Naive thymus-derived CD8-positive, alpha-beta T cell (primary cell): ENCODE measurements at regions not wholly inside any gene's neighbourhood (a gene's known extent, or its start where the extent isn't known, plus 50 kb on each side); places are given as distances from the start of the nearest gene placed in this dataset.

ENCODE experiments used
- ATAC-seq, 2 donors: fragments of 150-1000 bp; cut with Tn5 transposase in 1 of 2; sonication (Bioruptor Pico), chemical (Tn5 transposase) in 1 of 2; 1 replicate in 1 of 2; 2 replicates in 1 of 2; pipeline ENCODE4 v1.10.0; 2021; ENCODE audit warnings: mild to moderate bottlenecking in 2 of 2, moderate library complexity in 2 of 2
- POLR2A ChIA-PET: fragments of 350-600 bp; sonication (Branson Sonifier 250); formaldehyde crosslinking; loops from one replicate; lab custom pipeline; 2021; ENCODE audit warnings: antibody characterized with exemption; lab: Charles Lee
- DNase-seq, 10 donors: peaks; one replicate each; pipeline versions ENCODE4 v3.0.0 to v3.0.0-alpha.2; 2020 to 2022
- H3K27ac Mint-ChIP-seq, 10 donors: one replicate each; pipeline ENCODE4 v1.8.0; 2020 to 2022; ENCODE audit warnings: mild to moderate bottlenecking in 10 of 10, mixed read lengths in 10 of 10, moderate library complexity in 4 of 10, inconsistent platforms in 1 of 10
- H3K27me3 Mint-ChIP-seq, 5 donors: one replicate each; pipeline ENCODE4 v1.8.0; 2021 to 2022; ENCODE audit warnings: mixed read lengths in 5 of 5
- H3K36me3 Mint-ChIP-seq, 3 donors: one replicate each; pipeline ENCODE4 v1.8.0; 2020 to 2022; ENCODE audit warnings: mixed read lengths in 3 of 3, mild to moderate bottlenecking in 2 of 3, inconsistent platforms in 1 of 3
- H3K4me1 Mint-ChIP-seq, 4 donors: one replicate each; pipeline ENCODE4 v1.8.0; 2021 to 2022; ENCODE audit warnings: mixed read lengths in 4 of 4
- H3K4me3 Mint-ChIP-seq, 10 donors: one replicate each; pipeline ENCODE4 v1.8.0; 2020 to 2022; ENCODE audit warnings: mild to moderate bottlenecking in 10 of 10, mixed read lengths in 10 of 10, moderate library complexity in 6 of 10, inconsistent platforms in 1 of 10
- H3K9me3 Mint-ChIP-seq, 9 donors: one replicate each; pipeline ENCODE4 v1.8.0; 2020 to 2022; ENCODE audit warnings: mixed read lengths in 9 of 9, mild to moderate bottlenecking in 3 of 9, inconsistent platforms in 1 of 9, moderate library complexity in 1 of 9

GRCh38 chr5:13263701-13264100 is 680.8 kb downstream of the DNAH5 start:
- H3K4me3 Mint-ChIP-seq: no peak overlapping the region
- no peak for ATAC-seq
- no peak for DNase-seq
- no peak overlapping the region for H3K27ac Mint-ChIP-seq
- peaks cover 0 to 5% (median 0%) of the 10 kb centered on the region in 3 donors for H3K36me3 Mint-ChIP-seq
- POLR2A ChIA-PET: no interaction called here
- peaks cover 0 to 37% (median 6%) of the 10 kb centered on the region in 9 donors for H3K9me3 Mint-ChIP-seq
- H3K4me1 Mint-ChIP-seq: no peaks in the 10 kb centered on the region
- no peaks in the 10 kb centered on the region for H3K27me3 Mint-ChIP-seq

GRCh38 chr5:13253111-13253510 is 691.4 kb downstream of the DNAH5 start:
- POLR2A ChIA-PET: no interaction called here
- peaks cover 0 to 30% (median 8%) of the 10 kb centered on the region in 9 donors for H3K9me3 Mint-ChIP-seq
- DNase-seq (no peak), ATAC-seq (no peak)
- H3K4me3 Mint-ChIP-seq: no peak overlapping the region
- no peaks in the 10 kb centered on the region for H3K4me1 Mint-ChIP-seq
- no peak overlapping the region for H3K27ac Mint-ChIP-seq
- H3K27me3 Mint-ChIP-seq: no peaks in the 10 kb centered on the region
- peaks cover 0 to 5% (median 0%) of the 10 kb centered on the region in 3 donors for H3K36me3 Mint-ChIP-seq

- Mint-ChIP-seq H3K9me3 (peaks cover 0 to 25% (median 6%) of the 10 kb centered on the region in 9 donors), H3K36me3 (peaks cover 0 to 5% (median 0%) of the 10 kb centered on the region in 3 donors), H3K27ac (no peak overlapping the region), H3K27me3 (no peaks in the 10 kb centered on the region), H3K4me1 (no peaks in the 10 kb centered on the region), H3K4me3 (no peak overlapping the region)
- DNase-seq (no peak), ATAC-seq (no peak)
- POLR2A ChIA-PET: no interaction called here
These were observed 691.8 kb downstream of the DNAH5 start for GRCh38 chr5:13252699-13253098.

- H3K9me3 Mint-ChIP-seq: peaks cover 0 to 21% (median 5%) of the 10 kb centered on the region in 9 donors
- H3K27me3 Mint-ChIP-seq: no peaks in the 10 kb centered on the region
- POLR2A ChIA-PET: no interaction called here
- no peak overlapping the region for H3K27ac Mint-ChIP-seq
- H3K4me3 Mint-ChIP-seq: no peak overlapping the region
- H3K4me1 Mint-ChIP-seq: no peaks in the 10 kb centered on the region
- ATAC-seq (no peak), DNase-seq (no peak)
- peaks cover 0 to 5% (median 0%) of the 10 kb centered on the region in 3 donors for H3K36me3 Mint-ChIP-seq
These were observed 692.7 kb downstream of the DNAH5 start for GRCh38 chr5:13251623-13252376.

- no peak overlapping the region for H3K27ac Mint-ChIP-seq
- no peaks in the 10 kb centered on the region for H3K4me1 Mint-ChIP-seq
- ATAC-seq (no peak), DNase-seq (no peak)
- H3K9me3 Mint-ChIP-seq: peaks cover 0 to 25% (median 4%) of the 10 kb centered on the region in 9 donors
- no peaks in the 10 kb centered on the region for H3K36me3 Mint-ChIP-seq
- no peak overlapping the region for H3K4me3 Mint-ChIP-seq
- POLR2A ChIA-PET: no interaction called here
- H3K27me3 Mint-ChIP-seq: no peaks in the 10 kb centered on the region
These were observed 693.8 kb downstream of the DNAH5 start for GRCh38 chr5:13250464-13251291.

GRCh38 chr5:13249854-13250253 is 694.6 kb downstream of the DNAH5 start:
- Mint-ChIP-seq H3K4me1 (no peaks in the 10 kb centered on the region), H3K9me3 (peaks cover 0 to 29% (median 4%) of the 10 kb centered on the region in 9 donors), H3K27me3 (no peaks in the 10 kb centered on the region), H3K36me3 (no peaks in the 10 kb centered on the region), H3K27ac (no peak overlapping the region), H3K4me3 (no peak overlapping the region)
- no peak for ATAC-seq
- POLR2A ChIA-PET: no interaction called here
- no peak for DNase-seq

- Mint-ChIP-seq H3K27ac (no peak overlapping the region), H3K4me3 (no peak overlapping the region), H3K36me3 (no peaks in the 10 kb centered on the region), H3K27me3 (no peaks in the 10 kb centered on the region), H3K4me1 (no peaks in the 10 kb centered on the region), H3K9me3 (peaks cover 0 to 24% (median 4%) of the 10 kb centered on the region in 9 donors)
- POLR2A ChIA-PET: no interaction called here
- ATAC-seq (no peak), DNase-seq (no peak)
These were observed 696.2 kb downstream of the DNAH5 start for GRCh38 chr5:13248253-13248652.

- H3K27me3 Mint-ChIP-seq: no peaks in the 10 kb centered on the region
- no peaks in the 10 kb centered on the region for H3K4me1 Mint-ChIP-seq
- no peak for DNase-seq
- H3K27ac Mint-ChIP-seq: no peak overlapping the region
- POLR2A ChIA-PET: no interaction called here
- H3K9me3 Mint-ChIP-seq: peaks cover 0 to 16% (median 5%) of the 10 kb centered on the region in 9 donors
- ATAC-seq: no peak
- no peaks in the 10 kb centered on the region for H3K36me3 Mint-ChIP-seq
- H3K4me3 Mint-ChIP-seq: no peak overlapping the region
These were observed 698.4 kb downstream of the DNAH5 start for GRCh38 chr5:13246053-13246452.

- no peaks in the 10 kb centered on the region for H3K36me3 Mint-ChIP-seq
- H3K27ac Mint-ChIP-seq: no peak overlapping the region
- no peak overlapping the region for H3K4me3 Mint-ChIP-seq
- ATAC-seq (no peak), DNase-seq (no peak)
- H3K4me1 Mint-ChIP-seq: no peaks in the 10 kb centered on the region
- H3K27me3 Mint-ChIP-seq: no peaks in the 10 kb centered on the region
- POLR2A ChIA-PET: no interaction called here
- H3K9me3 Mint-ChIP-seq: peaks cover 0 to 16% (median 5%) of the 10 kb centered on the region in 9 donors
These were observed 700.3 kb downstream of the DNAH5 start for GRCh38 chr5:13244151-13244550.

- POLR2A ChIA-PET: no interaction called here
- DNase-seq: no peak
- Mint-ChIP-seq H3K27ac (no peak overlapping the region), H3K9me3 (peaks cover 0 to 29% (median 7%) of the 10 kb centered on the region in 9 donors), H3K4me3 (no peak overlapping the region), H3K4me1 (no peaks in the 10 kb centered on the region), H3K27me3 (no peaks in the 10 kb centered on the region), H3K36me3 (no peaks in the 10 kb centered on the region)
- ATAC-seq: no peak
These were observed 717.0 kb downstream of the DNAH5 start for GRCh38 chr5:13227513-13227912.

GRCh38 chr5:13218518-13218917 is 726.0 kb downstream of the DNAH5 start:
- Mint-ChIP-seq H3K27me3 (no peaks in the 10 kb centered on the region), H3K4me1 (no peaks in the 10 kb centered on the region), H3K4me3 (no peak overlapping the region), H3K27ac (no peak overlapping the region), H3K9me3 (peaks cover 0 to 28% (median 6%) of the 10 kb centered on the region in 9 donors), H3K36me3 (no peaks in the 10 kb centered on the region)
- no peak for DNase-seq
- POLR2A ChIA-PET: no interaction called here
- ATAC-seq: no peak

GRCh38 chr5:13217636-13218035 is 726.9 kb downstream of the DNAH5 start:
- Mint-ChIP-seq H3K4me1 (no peaks in the 10 kb centered on the region), H3K36me3 (no peaks in the 10 kb centered on the region), H3K27me3 (no peaks in the 10 kb centered on the region), H3K9me3 (peaks cover 0 to 32% (median 6%) of the 10 kb centered on the region in 9 donors), H3K4me3 (no peak overlapping the region), H3K27ac (no peak overlapping the region)
- POLR2A ChIA-PET: no interaction called here
- ATAC-seq: no peak
- no peak for DNase-seq

- Mint-ChIP-seq H3K36me3 (no peaks in the 10 kb centered on the region), H3K27me3 (no peaks in the 10 kb centered on the region), H3K4me1 (no peaks in the 10 kb centered on the region), H3K9me3 (peaks cover 0 to 30% (median 6%) of the 10 kb centered on the region in 9 donors), H3K27ac (no peak overlapping the region), H3K4me3 (no peak overlapping the region)
- POLR2A ChIA-PET: no interaction called here
- ATAC-seq: no peak
- no peak for DNase-seq
These were observed 728.7 kb downstream of the DNAH5 start for GRCh38 chr5:13215806-13216205.
